GM12872 (cell line): ENCODE measurements at regions not wholly inside any gene's neighbourhood (a gene's known extent, or its start where the extent isn't known, plus 50 kb on each side); places are given as distances from the start of the nearest gene placed in this dataset.

Experiments used
- CTCF ChIP-seq: IDR thresholded peaks from 3 replicates; pipeline ENCODE4 v1.5.1; 2011; ENCODE audit warnings: low read depth, mild to moderate bottlenecking, low read length, moderate library complexity; ENCODE audit not compliant: insufficient read depth

GRCh38 chr2:204065566-204065965 lies 129.0 kb downstream of the ICOS start:
- TF ChIP-seq CTCF = no peak

- no peak for TF ChIP-seq CTCF
Measured at GRCh38 chr2:204066051-204066450, 129.5 kb downstream of the ICOS start.

GRCh38 chr2:204069804-204070203 lies 133.2 kb downstream of the ICOS start:
- no peak for TF ChIP-seq CTCF

GRCh38 chr2:204072443-204073324 lies 136.1 kb downstream of the ICOS start:
- peak; percentile 70 for TF ChIP-seq CTCF

- TF ChIP-seq CTCF = no peak
Measured at GRCh38 chr2:204074456-204074855, 137.9 kb downstream of the ICOS start.

GRCh38 chr2:204078003-204078698 lies 141.6 kb downstream of the ICOS start:
- TF ChIP-seq CTCF = no peak
